Chondrocyte (in vitro differentiated cells): ENCODE measurements at regions not wholly inside any gene's neighbourhood (a gene's known extent, or its start where the extent isn't known, plus 50 kb on each side); places are given as distances from the start of the nearest gene placed in this dataset.
A peak's percentile ranks its signal among the peaks of the same experiment; 100 is the strongest.

Experiments
- DNase-seq: peaks from one replicate; pipeline ENCODE4 v3.0.0; 2021; ENCODE audit warnings: mixed read lengths, low spot score
- H3K27ac Mint-ChIP-seq: one replicate; pipeline ENCODE4 v1.8.0; 2021; ENCODE audit warnings: mild to moderate bottlenecking, moderate library complexity, mixed read lengths; ENCODE audit not compliant: unreplicated experiment
- H3K27me3 Mint-ChIP-seq: 2 replicates; pipeline ENCODE4 v1.8.0; 2021; ENCODE audit warnings: low read depth, mixed read lengths
- H3K36me3 Mint-ChIP-seq: 2 replicates; pipeline ENCODE4 v1.8.0; 2021; ENCODE audit warnings: low read depth, mixed read lengths
- H3K4me1 Mint-ChIP-seq: 2 replicates; pipeline ENCODE4 v1.8.0; 2021; ENCODE audit warnings: low read depth, mild to moderate bottlenecking, mixed read lengths
- H3K4me3 Mint-ChIP-seq: one replicate; pipeline ENCODE4 v1.8.0; 2021; ENCODE audit warnings: mild to moderate bottlenecking, moderate library complexity, mixed read lengths; ENCODE audit not compliant: unreplicated experiment
- H3K9me3 Mint-ChIP-seq: 2 replicates; pipeline ENCODE4 v1.8.0; 2021; ENCODE audit warnings: low read depth, mixed read lengths
- TF ChIP-seq, protein P1 (sequence below): fragments of 200-600 bp; sonication (generic); IDR thresholded peaks from 2 replicates; pipeline ENCODE4 v1.5.0; 2021; ENCODE audit warnings: antibody characterized with exemption, mild to moderate bottlenecking, moderate library complexity

DNA sequence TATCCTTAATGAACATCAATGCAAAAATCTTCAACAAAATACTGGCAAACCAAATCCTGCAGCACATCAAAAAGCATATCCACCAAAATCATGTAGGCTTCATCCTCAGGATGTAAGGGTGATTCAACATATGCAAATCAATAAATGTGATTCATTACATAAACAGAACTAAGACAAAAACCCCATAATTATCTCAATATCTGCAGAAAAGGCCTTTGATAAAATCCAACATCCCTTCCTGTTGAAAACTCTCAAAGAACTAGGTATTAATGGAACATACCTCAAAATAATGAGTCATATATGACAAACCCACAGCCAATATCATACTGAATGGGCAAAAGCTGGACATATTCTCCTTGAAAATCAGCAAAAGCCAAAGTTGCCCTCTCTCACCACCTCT is 54.6 kb upstream of the DEPDC1 start:
- Mint-ChIP-seq H3K36me3 (peaks cover 8% of the 10 kb centered on the region), H3K27me3 (peaks cover 9% of the 10 kb centered on the region), H3K4me3 (no peak overlapping the region), H3K27ac (no peak overlapping the region), H3K9me3 (peaks cover 39% of the 10 kb centered on the region), H3K4me1 (no peaks in the 10 kb centered on the region)
- TF ChIP-seq, protein P1, sequence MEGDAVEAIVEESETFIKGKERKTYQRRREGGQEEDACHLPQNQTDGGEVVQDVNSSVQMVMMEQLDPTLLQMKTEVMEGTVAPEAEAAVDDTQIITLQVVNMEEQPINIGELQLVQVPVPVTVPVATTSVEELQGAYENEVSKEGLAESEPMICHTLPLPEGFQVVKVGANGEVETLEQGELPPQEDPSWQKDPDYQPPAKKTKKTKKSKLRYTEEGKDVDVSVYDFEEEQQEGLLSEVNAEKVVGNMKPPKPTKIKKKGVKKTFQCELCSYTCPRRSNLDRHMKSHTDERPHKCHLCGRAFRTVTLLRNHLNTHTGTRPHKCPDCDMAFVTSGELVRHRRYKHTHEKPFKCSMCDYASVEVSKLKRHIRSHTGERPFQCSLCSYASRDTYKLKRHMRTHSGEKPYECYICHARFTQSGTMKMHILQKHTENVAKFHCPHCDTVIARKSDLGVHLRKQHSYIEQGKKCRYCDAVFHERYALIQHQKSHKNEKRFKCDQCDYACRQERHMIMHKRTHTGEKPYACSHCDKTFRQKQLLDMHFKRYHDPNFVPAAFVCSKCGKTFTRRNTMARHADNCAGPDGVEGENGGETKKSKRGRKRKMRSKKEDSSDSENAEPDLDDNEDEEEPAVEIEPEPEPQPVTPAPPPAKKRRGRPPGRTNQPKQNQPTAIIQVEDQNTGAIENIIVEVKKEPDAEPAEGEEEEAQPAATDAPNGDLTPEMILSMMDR = no peak
- no peak for DNase-seq

DNA sequence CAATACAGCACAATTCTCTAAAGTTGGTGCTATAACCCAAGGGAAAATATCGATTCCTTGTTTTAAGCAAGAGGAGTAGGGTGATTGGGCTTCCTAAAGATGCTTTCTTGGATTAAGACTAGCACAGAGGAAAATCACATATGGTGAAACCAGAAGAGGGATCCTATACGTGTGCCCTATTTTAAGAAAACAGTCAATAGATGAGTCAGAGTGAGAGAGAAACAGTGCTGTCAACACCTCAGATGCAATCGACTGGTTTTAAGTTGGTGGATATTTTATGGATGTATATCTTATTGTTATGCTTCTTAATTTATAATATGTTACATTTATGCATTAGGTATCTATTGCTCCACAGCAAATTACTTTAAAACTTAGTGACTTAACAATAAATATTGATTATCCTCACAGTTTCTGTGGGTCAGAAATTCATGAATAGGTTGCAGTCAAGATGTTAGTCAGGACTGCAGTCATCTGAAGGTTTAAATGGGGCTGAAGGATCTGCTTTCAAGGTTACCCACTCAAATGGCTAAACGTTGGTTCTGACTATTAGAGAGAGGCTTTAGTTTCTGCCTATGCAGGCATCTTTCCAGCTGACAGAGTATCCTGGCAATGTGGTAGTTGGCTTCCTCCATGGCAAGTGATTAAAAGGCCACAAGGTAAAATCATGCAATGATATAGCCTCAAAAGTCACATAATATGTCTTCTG is 61.6 kb upstream of the DEPDC1 start:
- no peak for DNase-seq
- Mint-ChIP-seq H3K36me3 (no peaks in the 10 kb centered on the region), H3K27me3 (peaks cover 22% of the 10 kb centered on the region), H3K4me3 (no peak overlapping the region), H3K9me3 (peaks cover 6% of the 10 kb centered on the region), H3K27ac (no peak overlapping the region), H3K4me1 (no peaks in the 10 kb centered on the region)
- TF ChIP-seq, protein P1 = no peak

DNA sequence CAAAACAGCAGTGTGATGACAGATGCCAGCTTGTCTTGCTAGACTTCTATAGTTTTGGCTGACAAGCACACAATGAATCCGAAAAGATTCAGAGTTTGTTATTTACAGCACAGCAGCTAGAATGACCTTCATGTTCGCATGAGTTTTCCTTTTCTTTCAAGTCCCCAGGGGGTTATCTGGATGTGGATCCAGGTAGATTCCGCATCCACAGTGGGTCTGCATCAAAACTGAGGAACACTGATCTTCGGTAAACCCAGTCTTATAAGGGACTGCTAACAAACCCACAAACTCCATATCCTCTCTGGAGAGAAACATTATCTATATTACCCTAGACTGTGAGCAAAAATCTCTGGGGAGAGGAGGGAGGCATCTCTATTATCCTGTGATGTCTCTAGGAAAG is 69.0 kb upstream of the DEPDC1 start:
- no peak for DNase-seq
- Mint-ChIP-seq H3K27me3 (peaks cover 18% of the 10 kb centered on the region), H3K9me3 (no peaks in the 10 kb centered on the region), H3K36me3 (no peaks in the 10 kb centered on the region), H3K4me1 (no peaks in the 10 kb centered on the region), H3K27ac (no peak overlapping the region), H3K4me3 (no peak overlapping the region)
- TF ChIP-seq, protein P1 = no peak

DNA sequence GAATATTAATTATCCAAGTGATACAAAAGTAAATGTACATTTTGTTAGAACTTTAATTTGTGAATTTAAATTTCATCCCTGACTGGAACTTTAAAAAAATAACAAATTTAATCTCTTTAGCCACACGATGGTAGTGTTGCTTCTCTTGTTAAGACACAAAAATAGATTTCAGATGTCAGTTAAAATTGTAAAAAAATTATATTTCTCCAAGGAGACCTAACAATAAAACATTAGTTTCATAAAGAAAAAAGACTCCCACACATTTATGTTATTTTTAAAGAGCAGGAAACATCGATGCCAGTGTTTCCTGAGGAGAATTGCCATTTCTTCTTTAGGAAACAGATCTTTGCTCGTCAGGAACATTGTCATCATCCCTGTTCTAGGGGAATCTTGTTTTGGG is 74.0 kb upstream of the DEPDC1 start:
- peaks cover 8% of the 10 kb centered on the region for H3K27me3 Mint-ChIP-seq

DNA sequence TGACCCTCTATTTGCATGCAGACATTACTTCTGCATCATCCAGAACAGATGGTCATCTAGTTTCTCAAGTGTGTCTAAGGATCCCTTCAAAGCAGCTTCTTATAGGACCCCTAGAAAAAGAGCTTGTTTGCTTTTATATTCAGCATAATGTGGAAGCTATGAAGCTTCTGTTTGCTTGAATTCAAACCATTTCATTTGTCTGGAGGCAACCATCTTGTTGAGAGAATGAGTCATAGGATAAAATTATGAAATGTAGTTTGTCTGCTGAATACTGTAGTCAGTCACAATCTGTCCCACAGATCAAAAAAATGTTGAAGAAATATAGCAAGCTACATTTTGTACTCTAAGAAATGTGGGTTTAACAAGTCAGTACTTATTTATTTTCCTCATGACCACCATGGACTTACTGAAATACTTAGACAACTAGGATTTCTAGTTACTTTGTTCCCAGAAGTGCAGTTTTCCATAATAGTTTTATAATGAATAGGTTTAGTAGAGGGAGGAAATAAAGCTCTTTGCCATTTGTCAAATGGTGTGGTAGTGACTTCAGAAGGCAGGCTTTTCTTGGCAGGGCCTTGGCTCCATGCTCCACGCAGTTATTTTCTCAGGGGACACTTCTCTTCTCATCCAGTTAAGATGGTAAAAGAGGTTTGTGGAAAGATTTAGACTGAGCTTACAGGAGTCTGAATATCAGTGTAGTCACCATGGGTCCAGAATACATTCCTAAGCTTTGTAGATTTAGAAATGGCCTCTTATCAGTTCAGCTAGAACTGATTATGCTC is 74.8 kb upstream of the DEPDC1 start:
- no peaks in the 10 kb centered on the region for H3K9me3 Mint-ChIP-seq
- DNase-seq = no peak
- peaks cover 7% of the 10 kb centered on the region for H3K27me3 Mint-ChIP-seq
- TF ChIP-seq, protein P1 = no peak
- H3K4me3 Mint-ChIP-seq = no peak overlapping the region
- H3K4me1 Mint-ChIP-seq = peaks cover 10% of the 10 kb centered on the region
- H3K36me3 Mint-ChIP-seq = no peaks in the 10 kb centered on the region
- no peak overlapping the region for H3K27ac Mint-ChIP-seq

More for the DNA sequence above, 74.0 kb upstream of the DEPDC1 start:
- H3K4me3 Mint-ChIP-seq = no peak overlapping the region
- TF ChIP-seq, protein P1 = peak; percentile 62
- no peak for DNase-seq
- H3K4me1 Mint-ChIP-seq = peaks cover 10% of the 10 kb centered on the region
- no peaks in the 10 kb centered on the region for H3K36me3 Mint-ChIP-seq
- no peaks in the 10 kb centered on the region for H3K9me3 Mint-ChIP-seq
- H3K27ac Mint-ChIP-seq = no peak overlapping the region
